ENCODE measurements at regions not wholly inside any gene's neighbourhood (a gene's known extent, or its start where the extent isn't known, plus 50 kb on each side); places are given as distances from the start of the nearest gene placed in this dataset.

- WGBS (ENCODE audit: low lambda C conversion rate), result 44% methylated on average over 2 of the region's 7 CpGs
- no peaks in the 10 kb centered on the region for H3K4me1 ChIP-seq (ENCODE audit: insufficient read depth, low read length)
- no peak for TF ChIP-seq PAF1 (CRISPR knock-in tag; IDR thresholded peaks at IDR 0.05)
- no peak for TF ChIP-seq CREM (IDR thresholded peaks at IDR 0.05)
- no peak for TF ChIP-seq CREM (CRISPR knock-in tag; IDR thresholded peaks at IDR 0.05)
- no peak for TF ChIP-seq CREB1 (IDR thresholded peaks at IDR 0.05)
- TF ChIP-seq CREB1 (CRISPR knock-in tag; IDR thresholded peaks at IDR 0.05), result no peak
- no peak for TF ChIP-seq MTF2 (CRISPR knock-in tag; IDR thresholded peaks at IDR 0.05; ENCODE audit: borderline replicate concordance)
- TF ChIP-seq CHCHD3 (CRISPR knock-in tag; IDR thresholded peaks at IDR 0.05), result no peak
- no peak for TF ChIP-seq ZNF691 (CRISPR knock-in tag; IDR thresholded peaks at IDR 0.05; ENCODE audit: borderline replicate concordance, low read depth)
- TF ChIP-seq PRMT3 (CRISPR knock-in tag; IDR thresholded peaks at IDR 0.05; ENCODE audit: borderline replicate concordance, low read depth), result no peak
- TF ChIP-seq HINFP (CRISPR knock-in tag; IDR thresholded peaks at IDR 0.05; ENCODE audit: low read depth), result no peak
- no peak for TF ChIP-seq ZNF512 (CRISPR knock-in tag; IDR thresholded peaks at IDR 0.05)
- TF ChIP-seq LBX2 (CRISPR knock-in tag; IDR thresholded peaks at IDR 0.05; ENCODE audit: borderline replicate concordance), result no peak
- no peak for TF ChIP-seq TIGD3 (CRISPR knock-in tag; IDR thresholded peaks at IDR 0.05; ENCODE audit: borderline replicate concordance)
- no peak for TF ChIP-seq ZNF777 (CRISPR knock-in tag; IDR thresholded peaks at IDR 0.05)
- no peak for TF ChIP-seq ZNF441 (CRISPR knock-in tag; IDR thresholded peaks at IDR 0.05; ENCODE audit: borderline replicate concordance)
- TF ChIP-seq DR1 (CRISPR knock-in tag; IDR thresholded peaks at IDR 0.05), result no peak
- TF ChIP-seq MYNN (CRISPR knock-in tag; IDR thresholded peaks at IDR 0.05; ENCODE audit: low read depth), result no peak
- TF ChIP-seq MXD3 (CRISPR knock-in tag; IDR thresholded peaks at IDR 0.05), result no peak
- no peak for TF ChIP-seq ZZZ3 (CRISPR knock-in tag; IDR thresholded peaks at IDR 0.05; ENCODE audit: borderline replicate concordance)
- no peak overlapping the region for H3K27ac ChIP-seq (ENCODE audit: extremely low read length, insufficient read depth, low read length)
- no peak overlapping the region for H3K9ac ChIP-seq (ENCODE audit: insufficient read depth, low read depth, low read length)
- no peaks in the 10 kb centered on the region for H3K79me2 ChIP-seq (ENCODE audit: insufficient read depth, low read length)
- peaks cover 0 to 23% of the 10 kb centered on the region in 2 experiments; a peak in 2 of 5 replicates for H3K27me3 ChIP-seq (ENCODE audit: control insufficient read depth in 1 of 2, insufficient read depth in 2 of 2, low read length in 2 of 2)
- H3K9me3 ChIP-seq (ENCODE audit: low read length), result no peaks in the 10 kb centered on the region
- ATAC-seq (no peak), DNase-seq (ENCODE audit: low spot score) (no peak), FAIRE-seq (no peak)
- H2AFZ ChIP-seq (ENCODE audit: low read length), result no peak overlapping the region
- no peak overlapping the region for H3K4me2 ChIP-seq (ENCODE audit: low read depth, low read length)
- in situ Hi-C loops (cut with HindIII; ENCODE audit: extremely low pct_ligation_motif_present, low pct_unique_long_range_greater_than_20kb) (no loop called here), intact Hi-C loops (cut with micrococcal nuclease; ENCODE audit: unreplicated experiment) (loop anchor here (10.0 kb wide), 1 partner anchor 169 kb away; no protein-coding TSS in a partner anchor)
- ChIA-PET CTCF (ENCODE audit: low intra/inter-chr PET ratio, low total read pairs) (no interaction called here), POLR2A (no interaction called here)
- no peak overlapping the region for H3K4me3 ChIP-seq (replicated peaks in 1 of 3; ENCODE audit: insufficient read depth in 1 of 3, low read depth in 2 of 3, low read length in 3 of 3)
- no peaks in the 10 kb centered on the region for H3K36me3 ChIP-seq (replicated peaks in 1 of 2; ENCODE audit: control insufficient read depth in 1 of 2, insufficient read depth in 2 of 2, low read length in 2 of 2)
- no TSS peak for BruUV-seq (replicated peaks)
- no peaks in the 10 kb centered on the region for H4K20me1 ChIP-seq (ENCODE audit: insufficient read depth, low read length)
Observed at GRCh38 chr10:129253865-129254179, 213.2 kb upstream of the MGMT start.

Measured in HepG2 (cell line).